ENCODE measurements at regions not wholly inside any gene's neighbourhood (a gene's known extent, or its start where the extent isn't known, plus 50 kb on each side); places are given as distances from the start of the nearest gene placed in this dataset.
"Not testable (repeated sequence)": the region's sequence is repeated elsewhere in the genome, so short reads cannot be mapped to it uniquely, and the experiment has no call there.

GRCh38 chr1:185549906-185550305 lies 184.3 kb upstream of the HMCN1 start:
- Histone ChIP-seq H3K9me3 (no peaks in the 10 kb centered on the region), H3K4me3 (ENCODE audit: low read depth in 1 of 2, low read length in 1 of 2) (no peak overlapping the region), H3K27me3 (no peaks in the 10 kb centered on the region), H3K36me3 (no peaks in the 10 kb centered on the region), H3K27ac (no peak overlapping the region), H3K4me1 (ENCODE audit: control insufficient read depth in 1 of 2, insufficient read depth in 1 of 2, low read depth in 1 of 2, low read length in 1 of 2) (peaks cover 2 to 8% of the 10 kb centered on the region in 2 experiments)
- no peak for TF ChIP-seq CTCF (IDR thresholded peaks at IDR 0.05)

GRCh38 chr1:185546029-185546428 lies 188.2 kb upstream of the HMCN1 start:
- Histone ChIP-seq H3K36me3 (no peaks in the 10 kb centered on the region), H3K27me3 (no peaks in the 10 kb centered on the region), H3K27ac (no peak overlapping the region), H3K4me3 (ENCODE audit: low read depth in 1 of 2, low read length in 1 of 2) (no peak overlapping the region), H3K4me1 (ENCODE audit: control insufficient read depth in 1 of 2, insufficient read depth in 1 of 2, low read depth in 1 of 2, low read length in 1 of 2) (peaks cover 0 to 2% of the 10 kb centered on the region in 2 experiments), H3K9me3 (no peaks in the 10 kb centered on the region)
- TF ChIP-seq CTCF (IDR thresholded peaks at IDR 0.05) = no peak

GRCh38 chr1:185541871-185542301 lies 192.3 kb upstream of the HMCN1 start:
- no peak for TF ChIP-seq CTCF (IDR thresholded peaks at IDR 0.05)
- no peaks in the 10 kb centered on the region for H3K36me3 ChIP-seq
- H3K27ac ChIP-seq = no peak overlapping the region
- H3K9me3 ChIP-seq = no peaks in the 10 kb centered on the region
- H3K27me3 ChIP-seq = no peaks in the 10 kb centered on the region
- no peak overlapping the region for H3K4me3 ChIP-seq (ENCODE audit: low read depth in 1 of 2, low read length in 1 of 2)
- peaks cover 0 to 5% of the 10 kb centered on the region in 2 experiments for H3K4me1 ChIP-seq (ENCODE audit: control insufficient read depth in 1 of 2, insufficient read depth in 1 of 2, low read depth in 1 of 2, low read length in 1 of 2)

GRCh38 chr1:185540295-185540694 lies 193.9 kb upstream of the HMCN1 start:
- Histone ChIP-seq H3K4me3 (ENCODE audit: low read depth in 1 of 2, low read length in 1 of 2) (no peak overlapping the region), H3K9me3 (no peaks in the 10 kb centered on the region), H3K27me3 (no peaks in the 10 kb centered on the region), H3K27ac (no peak overlapping the region), H3K4me1 (ENCODE audit: control insufficient read depth in 1 of 2, insufficient read depth in 1 of 2, low read depth in 1 of 2, low read length in 1 of 2) (peaks cover 0 to 8% of the 10 kb centered on the region in 2 experiments), H3K36me3 (no peaks in the 10 kb centered on the region)
- no peak for TF ChIP-seq CTCF (IDR thresholded peaks at IDR 0.05)

GRCh38 chr1:185539277-185539943 lies 194.8 kb upstream of the HMCN1 start:
- no peak for TF ChIP-seq CTCF (IDR thresholded peaks at IDR 0.05)
- no peak overlapping the region for H3K27ac ChIP-seq
- H3K4me1 ChIP-seq (ENCODE audit: control insufficient read depth in 1 of 2, insufficient read depth in 1 of 2, low read depth in 1 of 2, low read length in 1 of 2) = peaks cover 0 to 15% of the 10 kb centered on the region in 2 experiments
- H3K4me3 ChIP-seq (ENCODE audit: low read depth in 1 of 2, low read length in 1 of 2) = no peak overlapping the region
- no peaks in the 10 kb centered on the region for H3K27me3 ChIP-seq
- no peaks in the 10 kb centered on the region for H3K36me3 ChIP-seq
- H3K9me3 ChIP-seq = no peaks in the 10 kb centered on the region

- H3K9me3 ChIP-seq; H3K27ac ChIP-seq; H3K36me3 ChIP-seq; H3K27me3 ChIP-seq; H3K4me3 ChIP-seq (ENCODE audit: low read depth in 1 of 2, low read length in 1 of 2): not testable (repeated sequence)
- peaks cover 0 to 19% of the 10 kb centered on the region in 2 experiments for H3K4me1 ChIP-seq (ENCODE audit: control insufficient read depth in 1 of 2, insufficient read depth in 1 of 2, low read depth in 1 of 2, low read length in 1 of 2)
Measured at GRCh38 chr1:185538309-185538898, 195.8 kb upstream of the HMCN1 start.
